Superior temporal gyrus (tissue), 1 donor: ENCODE measurements at regions not wholly inside any gene's neighbourhood (a gene's known extent, or its start where the extent isn't known, plus 50 kb on each side); places are given as distances from the start of the nearest gene placed in this dataset.

Experiments
- DNase-seq: peaks from one replicate; pipeline ENCODE4 v3.0.0-alpha.2; 2016; ENCODE audit errors: extremely low spot score

DNA sequence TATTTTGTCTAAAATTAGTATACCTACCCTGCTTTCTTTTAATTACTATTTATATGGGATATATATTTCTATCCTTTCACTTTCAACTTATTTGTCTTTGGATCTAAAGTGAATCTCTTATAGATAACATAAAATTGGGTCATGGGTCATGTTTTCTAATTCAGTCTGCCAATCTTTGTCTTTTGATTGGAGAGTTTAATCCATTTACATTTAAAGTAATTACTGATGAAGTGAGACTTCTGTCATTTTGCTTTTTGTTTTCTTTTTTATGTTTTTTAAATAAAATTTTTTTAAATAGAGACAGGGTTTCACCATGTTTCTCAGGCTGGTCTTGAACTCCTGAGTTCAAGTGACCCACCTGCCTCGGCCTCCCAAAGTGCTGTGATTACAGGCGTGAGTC, 50.5 kb upstream of the PRDM1 start:
- no peak for DNase-seq

DNA sequence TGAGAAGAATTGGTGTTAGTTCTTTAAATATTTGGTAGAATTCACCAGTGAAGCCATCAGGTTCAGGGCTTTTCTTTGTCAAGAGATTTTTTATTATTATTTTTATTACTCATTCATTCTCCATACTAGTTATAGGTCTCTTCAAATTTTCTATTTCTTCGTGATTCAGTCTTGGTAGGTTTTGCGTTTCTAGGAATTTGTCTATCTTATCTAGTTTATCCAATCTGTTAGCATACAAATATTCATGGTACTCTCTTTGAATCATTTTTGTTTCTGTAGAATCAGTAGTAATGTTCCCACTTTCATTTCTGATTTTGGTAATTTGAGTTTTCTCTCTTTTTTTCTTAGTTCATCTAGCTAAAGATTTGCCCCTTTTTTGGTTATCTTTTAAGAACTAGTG, 52.3 kb upstream of the PRDM1 start:
- DNase-seq, result no peak

DNA sequence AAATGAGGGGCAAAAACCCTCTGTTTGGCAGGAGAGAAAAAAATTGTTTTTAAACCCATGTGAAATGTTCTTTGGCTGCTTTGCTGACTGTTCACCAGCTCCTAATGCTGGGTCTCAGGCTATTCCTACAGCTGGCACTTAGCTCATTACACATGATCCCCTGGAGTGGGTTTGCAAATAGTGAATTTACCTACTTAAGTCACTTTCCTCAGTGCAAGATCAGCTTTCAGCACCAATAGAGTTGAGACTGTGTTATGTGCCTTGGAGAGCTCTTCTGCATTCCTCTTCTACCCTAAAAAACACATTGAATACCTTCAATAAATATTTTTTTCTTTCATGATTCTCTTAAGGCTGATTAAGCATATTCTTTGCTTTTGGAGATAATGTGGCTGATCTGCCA, 58.4 kb upstream of the PRDM1 start:
- DNase-seq, result no peak

DNA sequence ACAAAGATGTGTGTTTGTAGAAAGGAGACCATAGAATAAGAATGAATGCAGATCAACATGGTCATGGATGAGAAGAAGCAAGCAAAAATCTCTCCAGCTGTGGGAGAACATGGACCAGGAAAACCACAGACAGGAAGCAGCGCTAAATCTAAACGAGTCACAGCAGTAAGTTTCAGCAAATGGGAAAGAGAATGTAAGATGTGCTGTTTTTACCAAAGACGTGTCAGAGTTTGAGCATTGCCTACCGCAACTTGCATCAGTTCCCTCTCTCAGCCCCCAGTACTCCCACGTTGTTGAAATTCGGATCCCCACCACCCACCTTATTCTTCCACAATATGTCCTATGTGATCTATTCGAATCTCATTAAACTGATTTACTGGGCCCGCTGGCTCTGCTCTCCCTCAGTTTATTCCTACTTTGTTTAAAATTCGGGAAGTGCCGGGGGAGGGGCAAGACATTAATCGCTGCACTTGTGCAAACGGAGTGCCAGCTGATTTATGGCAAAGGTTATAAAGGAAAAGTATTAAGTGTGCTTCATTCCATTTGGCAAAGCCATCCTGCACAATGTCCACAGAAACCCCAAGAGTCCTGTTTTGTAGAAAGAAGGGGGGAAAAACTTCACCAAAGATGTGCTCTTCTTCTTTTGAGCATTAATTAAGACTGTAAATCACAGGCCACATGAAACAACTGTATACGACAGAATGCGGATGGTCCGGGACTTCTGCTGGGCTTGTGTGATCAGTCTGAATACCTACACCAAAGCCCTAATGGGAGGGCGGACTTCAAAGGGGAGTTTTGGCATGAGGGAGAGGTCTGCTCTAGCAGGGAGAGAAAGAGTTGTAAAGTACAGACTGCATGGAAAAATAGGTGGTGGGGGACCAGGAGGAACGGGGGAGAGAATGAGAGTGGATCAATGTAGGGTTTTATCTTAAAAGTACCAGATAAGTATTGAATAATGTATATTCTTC, 59.1 kb upstream of the PRDM1 start:
- DNase-seq, result no peak

DNA sequence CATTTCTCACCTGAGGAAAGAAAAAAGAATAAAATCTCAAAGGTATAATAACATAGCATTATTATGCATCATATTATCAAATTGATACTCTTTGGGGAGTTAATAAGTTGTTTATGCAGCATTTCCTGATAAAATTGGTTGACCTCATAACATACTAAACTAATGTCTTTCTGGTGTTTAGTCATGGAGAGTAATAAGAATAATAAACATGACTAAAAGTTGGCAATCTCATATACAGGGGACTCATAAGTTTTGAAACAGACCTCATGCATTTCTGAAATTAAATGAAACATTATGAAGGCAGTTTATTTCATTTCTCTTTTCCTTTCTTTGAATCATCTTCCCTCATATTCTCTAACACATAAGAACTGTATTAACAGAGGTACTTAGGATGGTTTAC, 60.5 kb upstream of the PRDM1 start:
- DNase-seq, result no peak

DNA sequence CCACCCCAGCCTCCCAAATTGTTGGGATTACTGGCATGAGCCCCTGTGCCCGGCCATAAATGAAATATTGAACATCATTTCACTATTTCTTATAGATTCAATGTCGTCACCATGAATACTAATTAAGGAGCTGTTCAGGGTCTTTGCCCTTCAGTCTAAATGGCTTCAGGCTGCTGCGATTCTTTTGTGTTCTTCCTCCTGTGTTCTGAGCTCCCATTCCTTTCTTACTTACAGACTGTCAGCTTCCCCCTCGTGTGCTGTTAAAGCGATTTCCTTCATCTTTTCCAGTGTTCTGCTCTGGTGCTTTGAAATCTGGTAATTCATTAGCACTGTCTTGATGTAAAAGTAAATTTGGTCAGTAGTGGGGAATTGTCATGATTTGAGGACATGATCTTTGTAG, 63.3 kb upstream of the PRDM1 start:
- no peak for DNase-seq

DNA sequence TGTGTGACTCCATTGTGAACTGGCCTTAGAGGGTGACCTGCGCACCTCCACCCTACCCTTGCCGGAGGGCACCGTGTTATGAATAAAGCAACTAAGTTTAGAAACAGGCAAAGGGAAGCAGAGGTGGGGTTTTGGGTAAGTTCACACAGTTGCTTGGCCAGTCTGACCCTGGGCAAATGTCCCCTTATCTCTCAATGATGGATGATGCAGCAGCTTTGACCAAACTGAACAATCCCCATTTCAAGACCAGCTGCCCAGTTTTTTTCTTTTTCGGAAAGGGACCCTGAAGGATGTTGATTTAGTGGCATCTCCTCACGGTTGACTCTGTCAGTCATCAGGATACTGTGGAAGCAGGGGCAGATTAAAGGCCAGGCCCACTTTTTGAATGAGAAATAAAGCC, 68.7 kb upstream of the PRDM1 start:
- no peak for DNase-seq

DNA sequence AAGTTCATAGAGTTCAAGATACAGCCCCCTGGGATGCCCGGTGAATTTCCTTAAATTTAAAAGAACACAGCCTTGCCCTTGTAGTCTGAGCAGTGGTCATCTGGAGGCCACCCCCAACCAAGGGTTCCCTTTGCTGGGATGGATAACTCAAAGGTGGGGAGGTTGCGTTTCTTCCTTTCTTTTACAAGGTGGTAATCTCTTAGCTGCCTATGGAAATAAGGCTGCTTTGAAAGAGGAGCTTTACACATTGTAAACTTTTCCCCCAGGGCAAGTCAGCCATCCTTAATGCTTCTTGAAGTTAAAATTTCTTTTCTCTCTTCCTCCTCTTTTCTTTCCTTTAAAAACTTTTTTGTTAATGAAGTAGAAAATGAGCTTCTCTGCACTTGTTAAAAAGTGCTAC, 71.2 kb upstream of the PRDM1 start:
- DNase-seq, result no peak

DNA sequence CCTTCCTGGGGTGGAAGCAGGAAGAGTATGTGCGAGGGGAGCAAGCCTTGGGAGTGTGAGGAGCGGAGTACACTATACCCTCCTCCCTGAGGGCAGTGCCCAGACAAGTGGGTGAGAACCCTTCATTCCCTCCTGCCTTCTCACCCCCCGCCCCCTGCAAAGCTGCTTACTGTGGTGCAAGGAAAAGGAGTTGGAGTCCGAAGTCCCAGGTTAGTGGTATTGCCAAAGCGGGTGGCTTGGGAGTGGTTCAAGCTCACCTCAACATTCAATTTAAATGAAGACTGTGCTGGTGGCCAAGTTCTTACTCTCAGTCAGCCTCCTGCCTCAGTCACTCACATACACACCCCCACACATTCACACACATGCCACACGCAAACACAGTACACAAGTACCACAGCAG, 74.7 kb upstream of the PRDM1 start:
- DNase-seq, result no peak

DNA sequence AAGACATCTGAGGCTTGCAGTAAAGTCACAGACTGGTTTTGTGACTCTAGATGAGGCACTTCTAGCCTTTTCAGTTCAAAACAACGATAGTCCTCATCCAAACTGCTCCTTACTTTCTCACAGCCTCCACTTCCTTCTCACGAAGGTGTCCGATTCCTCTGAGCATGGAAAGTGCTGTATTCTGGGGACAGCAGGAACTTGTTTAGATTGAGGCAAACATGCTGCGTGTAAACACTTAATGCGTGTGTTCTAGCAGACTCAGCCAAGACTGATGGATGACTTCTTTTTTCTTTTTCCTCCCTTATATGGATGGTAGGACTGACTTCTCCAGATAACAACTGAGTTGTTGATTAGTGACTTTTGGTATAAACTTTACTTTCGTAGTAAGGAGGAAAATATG, 80.2 kb upstream of the PRDM1 start:
- no peak for DNase-seq

DNA sequence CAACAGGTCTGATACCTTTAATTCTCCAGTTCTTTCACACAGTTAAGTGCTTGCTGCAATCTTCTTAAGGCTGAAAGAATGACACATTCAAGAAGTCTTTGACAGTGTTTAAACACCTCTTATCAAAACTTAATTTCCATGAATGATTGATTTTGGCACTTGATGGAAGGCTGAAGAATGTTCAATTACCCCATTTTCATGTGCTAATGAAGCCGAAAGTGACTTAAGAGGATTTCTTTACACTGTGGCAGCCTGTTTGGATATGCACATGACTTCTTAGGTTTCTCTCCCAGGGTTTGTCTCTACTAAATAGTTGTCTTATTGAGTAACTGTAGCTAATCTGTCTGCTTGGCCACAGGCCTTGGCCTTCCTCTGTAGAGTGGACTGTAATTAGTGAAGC, 81.1 kb upstream of the PRDM1 start:
- no peak for DNase-seq

DNA sequence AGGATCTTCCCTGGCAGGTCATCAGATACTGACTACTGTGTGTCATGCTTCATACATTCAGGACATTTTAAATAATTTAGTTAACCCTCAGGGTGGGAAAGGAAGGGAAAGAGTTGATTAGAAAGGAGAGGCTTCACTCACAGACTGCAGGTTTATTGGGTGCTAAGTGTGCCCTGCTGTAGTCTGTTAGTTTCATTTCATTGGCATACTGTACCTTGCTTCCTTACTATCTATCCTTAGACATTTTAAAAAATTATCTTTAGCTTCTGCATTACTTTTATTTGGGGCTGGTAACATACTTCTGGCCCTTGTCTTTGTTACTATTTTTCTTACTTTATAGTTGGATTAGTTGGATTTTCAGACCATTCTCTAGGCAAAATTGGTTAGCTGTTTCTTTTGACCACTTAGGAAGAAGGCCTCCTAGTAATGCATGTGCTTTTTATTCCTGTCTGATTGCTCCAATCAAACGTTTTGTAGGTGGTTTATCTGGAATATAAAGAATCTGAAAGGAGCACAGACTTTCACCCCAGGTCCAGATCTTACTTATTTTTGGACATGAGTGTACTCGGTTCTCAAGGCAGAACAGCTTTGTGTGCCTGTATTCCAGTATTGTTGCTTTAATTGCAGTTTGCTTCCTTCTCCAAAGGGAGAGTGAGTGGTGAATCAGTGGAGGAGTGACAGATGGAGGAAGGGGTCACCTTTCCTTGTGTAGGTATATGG, 82.7 kb upstream of the PRDM1 start:
- no peak for DNase-seq

DNA sequence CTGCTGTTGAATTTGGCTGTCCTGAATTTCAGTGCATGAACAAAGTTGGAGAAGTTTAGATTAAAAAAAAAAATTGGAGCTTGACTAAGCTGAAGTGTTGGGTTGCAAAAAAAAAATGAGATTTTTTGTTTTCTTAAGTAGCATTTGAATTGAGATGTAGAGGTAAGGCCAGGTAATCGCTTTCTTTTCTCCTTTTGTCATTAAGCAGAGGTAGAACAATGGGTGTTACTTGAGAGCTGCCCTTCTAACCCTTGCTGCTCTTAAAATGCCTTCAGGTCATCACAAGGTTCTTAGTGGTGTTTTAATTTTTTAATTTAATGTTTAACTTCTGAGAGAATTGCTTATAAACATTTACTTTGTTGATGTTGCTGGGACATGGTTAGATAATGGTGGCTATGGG, 84.1 kb upstream of the PRDM1 start:
- DNase-seq, result no peak

DNA sequence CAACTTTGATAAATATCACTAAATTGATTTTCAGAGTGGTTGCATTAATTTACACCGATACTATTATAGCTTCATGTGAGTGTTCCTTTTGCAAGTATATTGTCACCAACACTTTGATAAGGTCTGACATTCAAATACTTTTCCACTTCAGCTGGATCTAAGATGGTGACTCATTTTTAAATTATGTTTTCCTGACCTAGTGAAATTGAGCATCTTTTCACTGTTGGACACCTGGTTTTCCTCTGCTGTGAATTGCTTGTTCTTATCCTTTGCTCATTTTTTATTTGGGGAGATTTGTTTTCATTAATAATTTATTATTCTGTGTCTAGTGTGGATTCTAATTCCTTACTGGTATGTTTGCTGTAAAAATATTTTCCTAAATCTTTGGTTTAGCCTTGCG, 85.2 kb upstream of the PRDM1 start:
- DNase-seq, result no peak

DNA sequence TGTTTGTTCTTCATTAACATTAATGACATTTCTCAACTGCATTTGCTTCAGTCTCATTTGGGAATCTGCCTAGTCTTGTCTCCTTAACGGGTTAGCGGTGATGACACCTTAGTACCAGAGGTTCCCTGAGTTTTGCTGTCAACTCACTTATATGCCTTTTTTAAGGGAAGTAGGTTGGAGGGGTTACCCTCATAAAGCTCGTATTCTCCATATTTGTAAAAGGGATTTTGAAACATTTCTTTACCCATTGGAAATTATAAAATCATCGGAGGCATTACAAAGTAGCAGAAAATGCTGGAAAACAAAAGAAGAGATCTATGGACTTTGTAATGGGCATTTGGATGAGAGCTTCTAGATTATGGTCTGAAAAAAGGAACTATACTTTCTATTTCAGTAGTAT, 88.7 kb upstream of the PRDM1 start:
- DNase-seq, result no peak

DNA sequence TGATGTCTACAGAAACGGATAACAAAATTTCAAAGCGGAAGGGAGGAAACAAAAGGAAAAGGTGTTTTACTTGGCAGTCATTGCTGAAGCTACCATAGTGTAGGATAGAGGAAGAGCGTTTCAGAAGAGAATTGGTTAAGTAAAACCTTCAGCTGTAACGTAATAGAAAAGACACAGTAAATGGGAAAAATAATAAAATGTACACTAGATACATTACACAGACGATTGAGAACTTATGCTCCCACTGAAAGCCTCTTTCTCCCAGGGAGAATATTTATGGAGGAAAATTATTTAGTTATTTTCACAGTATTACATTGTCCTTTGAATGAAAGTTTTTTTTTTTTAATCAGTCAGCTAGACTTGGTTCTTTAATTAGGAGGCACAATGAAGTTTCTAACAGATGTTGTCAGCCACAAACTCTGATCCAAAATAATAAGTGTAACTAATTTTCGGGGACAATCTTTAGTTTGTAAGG, 90.7 kb upstream of the PRDM1 start:
- no peak for DNase-seq

DNA sequence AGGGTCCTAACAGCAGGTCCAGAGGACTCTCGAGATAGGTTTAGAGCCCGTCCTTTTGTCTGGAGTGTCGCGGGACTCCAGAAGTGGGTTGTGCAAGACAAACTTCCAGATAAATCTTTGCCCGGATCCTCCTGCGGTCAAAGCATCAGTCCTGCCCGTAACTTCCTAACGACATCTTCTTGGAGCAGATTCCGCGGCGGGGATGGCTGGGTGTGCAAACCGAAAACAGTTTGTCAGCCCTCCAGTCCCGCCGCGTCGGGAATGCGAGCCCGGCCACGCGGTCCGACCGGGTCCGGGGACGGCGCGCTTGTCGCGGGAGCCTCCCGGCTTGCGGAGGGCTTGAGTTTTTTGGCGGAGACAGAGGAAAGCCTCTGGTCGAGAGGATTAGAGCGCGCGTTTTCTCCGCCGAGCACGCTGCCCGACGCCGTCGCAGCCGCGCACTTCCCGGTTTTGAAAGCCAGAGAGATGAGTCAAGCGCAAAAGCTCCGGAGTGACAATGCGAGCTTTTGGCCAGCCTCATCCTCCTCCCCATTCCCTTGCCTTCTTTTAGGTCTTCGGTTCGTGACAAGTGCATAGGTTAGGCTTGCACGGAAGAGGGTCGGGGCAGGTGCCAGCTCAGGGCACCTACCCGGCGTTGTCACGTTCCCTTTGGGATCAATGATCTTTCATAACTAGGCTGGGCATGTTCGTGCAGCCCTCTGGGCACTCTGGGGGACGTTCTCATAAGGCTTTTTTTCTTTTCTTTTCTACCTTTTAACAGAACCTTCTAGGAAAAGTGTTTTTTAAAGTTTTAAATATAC, 91.3 kb upstream of the PRDM1 start:
- DNase-seq, result no peak

DNA sequence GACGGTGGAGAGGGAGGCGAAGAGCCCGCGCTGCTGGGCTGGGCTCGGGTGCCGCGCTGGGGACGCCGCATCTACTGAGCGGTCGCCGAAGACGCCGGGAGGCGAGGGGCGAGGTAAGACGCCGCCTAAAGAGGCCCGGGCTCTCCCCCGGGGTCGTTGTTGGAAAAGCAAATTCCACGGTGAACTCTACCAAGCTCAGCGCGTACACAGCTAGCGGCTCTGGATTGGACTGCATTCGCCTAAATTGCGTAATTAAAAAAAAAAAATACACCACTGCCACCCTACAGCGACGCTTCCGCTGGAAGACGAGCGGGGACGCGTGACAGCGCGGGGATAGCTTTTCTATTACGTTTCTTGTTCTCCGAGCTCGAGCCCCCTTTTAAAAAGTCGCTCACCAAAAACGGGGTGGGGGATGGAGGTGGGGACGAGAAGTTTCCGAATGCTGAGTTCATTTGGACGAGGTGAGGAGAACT, 92.0 kb upstream of the PRDM1 start:
- no peak for DNase-seq

DNA sequence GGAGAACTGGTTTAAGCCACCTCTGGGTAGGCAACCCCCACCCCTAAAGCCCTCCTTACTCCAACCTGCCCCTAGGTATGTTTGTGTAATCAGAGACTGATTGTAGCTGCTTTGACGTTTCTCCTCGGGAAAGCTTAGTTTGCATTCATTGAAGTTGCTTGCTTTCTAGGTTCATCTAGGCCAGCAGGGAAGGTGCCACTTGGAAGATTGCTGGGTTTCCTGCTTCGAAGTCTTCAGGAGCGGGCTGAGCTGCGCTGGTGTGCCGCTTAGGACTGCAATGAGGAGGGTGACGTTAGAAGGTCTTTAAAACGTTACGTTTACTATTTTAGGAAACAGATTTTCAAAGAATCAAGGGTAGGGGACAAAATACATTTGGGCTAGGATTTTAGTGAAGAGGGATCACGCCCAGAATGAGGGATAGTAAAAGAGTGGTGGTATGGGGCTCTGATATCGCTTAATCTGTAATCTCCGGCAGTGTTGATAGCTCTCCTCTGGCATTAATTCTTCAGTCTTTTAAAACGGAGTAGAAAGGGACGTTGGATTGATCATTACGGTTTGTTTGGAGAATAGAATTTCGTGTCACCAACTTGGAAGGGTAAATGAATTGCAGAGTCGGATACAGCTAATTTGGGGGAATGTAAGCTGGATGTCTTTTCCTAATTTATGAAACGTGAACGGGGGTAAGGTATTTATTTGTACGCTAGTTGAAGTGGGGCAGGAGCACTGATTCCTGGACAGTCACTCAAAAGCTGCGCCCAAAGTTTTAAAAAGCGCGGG, 92.6 kb upstream of the PRDM1 start:
- DNase-seq, result no peak

DNA sequence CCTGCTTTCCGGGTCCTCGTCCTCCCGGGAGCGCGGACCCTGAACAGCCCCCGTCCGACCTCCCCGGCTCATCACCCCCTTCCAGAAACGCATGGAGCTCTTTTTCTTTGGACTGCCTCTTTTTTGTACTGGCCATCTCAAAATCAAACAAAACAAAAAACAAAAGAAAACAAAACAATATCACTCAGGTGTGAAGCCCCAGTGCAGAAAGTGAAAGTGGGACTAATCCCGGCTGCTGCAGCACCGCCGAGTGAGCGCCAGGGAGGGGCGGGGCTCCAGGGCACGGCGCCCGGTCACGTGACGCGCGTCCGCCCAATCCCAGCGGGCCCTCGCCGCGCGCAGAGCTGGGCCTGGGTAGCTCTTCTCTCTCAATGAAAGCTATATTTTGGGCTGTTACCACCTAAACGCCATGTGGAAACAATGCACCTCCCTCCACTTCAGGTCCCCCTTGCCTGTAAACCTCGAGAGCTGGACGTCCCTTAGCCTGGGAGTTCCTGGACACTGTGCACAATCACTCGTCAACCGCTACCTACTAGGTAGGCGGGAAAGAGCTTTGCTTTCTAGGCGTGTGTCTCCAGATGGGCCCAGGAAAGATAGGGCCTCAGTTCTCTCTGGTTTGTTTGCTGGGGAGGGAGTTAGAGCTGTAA, 93.7 kb upstream of the PRDM1 start:
- DNase-seq, result peak; percentile 51
